ENCODE measurements at regions not wholly inside any gene's neighbourhood (a gene's known extent, or its start where the extent isn't known, plus 50 kb on each side); places are given as distances from the start of the nearest gene placed in this dataset.

DNA sequence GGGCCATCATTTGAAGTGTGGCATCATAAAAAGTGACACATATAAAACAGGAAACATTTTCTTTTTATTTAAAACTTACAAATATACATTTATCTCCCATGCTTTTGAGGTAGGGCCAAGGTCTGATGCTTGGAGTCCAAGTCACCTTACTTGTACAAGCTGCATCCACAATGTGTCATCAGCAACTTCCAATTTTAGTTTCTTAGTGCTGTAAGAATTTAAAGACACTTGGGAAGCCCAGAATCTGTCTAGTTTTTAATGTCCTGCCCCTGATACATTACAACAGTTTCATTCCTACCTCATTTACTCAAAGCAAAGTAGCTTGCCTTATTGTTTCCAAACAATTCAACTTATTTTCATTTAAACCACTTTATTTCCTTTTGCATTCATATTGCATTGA lies 297.7 kb downstream of the MTX2 start:
- TF ChIP-seq, protein P1, sequence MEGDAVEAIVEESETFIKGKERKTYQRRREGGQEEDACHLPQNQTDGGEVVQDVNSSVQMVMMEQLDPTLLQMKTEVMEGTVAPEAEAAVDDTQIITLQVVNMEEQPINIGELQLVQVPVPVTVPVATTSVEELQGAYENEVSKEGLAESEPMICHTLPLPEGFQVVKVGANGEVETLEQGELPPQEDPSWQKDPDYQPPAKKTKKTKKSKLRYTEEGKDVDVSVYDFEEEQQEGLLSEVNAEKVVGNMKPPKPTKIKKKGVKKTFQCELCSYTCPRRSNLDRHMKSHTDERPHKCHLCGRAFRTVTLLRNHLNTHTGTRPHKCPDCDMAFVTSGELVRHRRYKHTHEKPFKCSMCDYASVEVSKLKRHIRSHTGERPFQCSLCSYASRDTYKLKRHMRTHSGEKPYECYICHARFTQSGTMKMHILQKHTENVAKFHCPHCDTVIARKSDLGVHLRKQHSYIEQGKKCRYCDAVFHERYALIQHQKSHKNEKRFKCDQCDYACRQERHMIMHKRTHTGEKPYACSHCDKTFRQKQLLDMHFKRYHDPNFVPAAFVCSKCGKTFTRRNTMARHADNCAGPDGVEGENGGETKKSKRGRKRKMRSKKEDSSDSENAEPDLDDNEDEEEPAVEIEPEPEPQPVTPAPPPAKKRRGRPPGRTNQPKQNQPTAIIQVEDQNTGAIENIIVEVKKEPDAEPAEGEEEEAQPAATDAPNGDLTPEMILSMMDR (IDR thresholded peaks at IDR 0.05), result no peak
- no peak for TF ChIP-seq POLR2A (IDR thresholded peaks at IDR 0.05)
